MM.1S (cell line): ENCODE measurements at regions not wholly inside any gene's neighbourhood (a gene's known extent, or its start where the extent isn't known, plus 50 kb on each side); places are given as distances from the start of the nearest gene placed in this dataset.

Experiments
- DNase-seq: peaks from one replicate; pipeline ENCODE4 v3.0.0-alpha.2; 2015
- H2AFZ ChIP-seq: fragments of 300-600 bp; sonication (generic); 2 replicates; pipeline ENCODE4 v1.6.0; 2016; ENCODE audit warnings: antibody characterized with exemption, low read length
- H3F3A ChIP-seq: fragments of 300-600 bp; sonication (generic); 2 replicates; pipeline ENCODE4 v1.6.1; 2016; ENCODE audit warnings: mild to moderate bottlenecking, antibody characterized with exemption, low read length, moderate library complexity, mixed read lengths; ENCODE audit not compliant: insufficient read depth
- H3K27ac ChIP-seq: fragments of 300-600 bp; sonication (generic); 2 replicates; pipeline ENCODE4 v1.5.1; 2016; ENCODE audit warnings: mild to moderate bottlenecking, low read length
- H3K27me3 ChIP-seq: fragments of 300-600 bp; sonication (generic); replicated peaks from 2 replicates; pipeline ENCODE4 v1.6.0; 2016; ENCODE audit warnings: low read length; ENCODE audit not compliant: insufficient read depth
- H3K36me3 ChIP-seq: fragments of 300-600 bp; sonication (generic); replicated peaks from 2 replicates; pipeline ENCODE4 v1.6.1; 2016; ENCODE audit warnings: mild to moderate bottlenecking, low read length, mixed read lengths; ENCODE audit not compliant: insufficient read depth
- H3K4me1 ChIP-seq: fragments of 300-600 bp; sonication (generic); 2 replicates; pipeline ENCODE4 v1.6.1; 2016; ENCODE audit warnings: low read length, mixed read lengths
- H3K4me2 ChIP-seq: fragments of 300-600 bp; sonication (generic); 2 replicates; pipeline ENCODE4 v1.6.0; 2016; ENCODE audit warnings: low read depth, low read length
- H3K4me3 ChIP-seq: fragments of 300-600 bp; sonication (generic); 2 replicates; pipeline ENCODE4 v1.5.1; 2016; ENCODE audit warnings: low read length, mixed read lengths
- H3K79me2 ChIP-seq: fragments of 300-600 bp; sonication (generic); 2 replicates; pipeline ENCODE4 v1.6.1; 2016; ENCODE audit warnings: mixed run types, low read length, mixed read lengths
- H3K9ac ChIP-seq: fragments of 300-600 bp; sonication (generic); 2 replicates; pipeline ENCODE4 v1.6.1; 2016; ENCODE audit warnings: low read length, mixed read lengths
- H3K9me2 ChIP-seq: fragments of 300-600 bp; sonication (generic); replicated peaks from 2 replicates; pipeline ENCODE4 v1.6.1; 2016; ENCODE audit warnings: mild to moderate bottlenecking, low read length, mixed read lengths; ENCODE audit not compliant: insufficient read depth
- H3K9me3 ChIP-seq: fragments of 300-600 bp; sonication (generic); replicated peaks from 2 replicates; pipeline ENCODE4 v1.6.1; 2016; ENCODE audit warnings: mild to moderate bottlenecking, low read length, mixed read lengths; ENCODE audit not compliant: insufficient read depth
- H4K20me1 ChIP-seq: fragments of 300-600 bp; sonication (generic); 2 replicates; pipeline ENCODE4 v1.6.1; 2016; ENCODE audit warnings: mild to moderate bottlenecking, low read length, moderate library complexity, mixed read lengths; ENCODE audit not compliant: insufficient read depth
- CTCF ChIP-seq: fragments of 300-600 bp; sonication (generic); IDR thresholded peaks from 2 replicates; pipeline ENCODE4 v1.5.1; 2016; ENCODE audit warnings: antibody characterized with exemption, low read length, mixed read lengths
- EZH2 ChIP-seq: fragments of 300-600 bp; sonication (generic); optimal IDR thresholded peaks from 2 replicates; pipeline ENCODE3; 2017; ENCODE audit warnings: low read depth, mild to moderate bottlenecking, antibody characterized with exemption, low read length, mixed read lengths
- EZH2phosphoT487 ChIP-seq: fragments of 300-600 bp; sonication (generic); IDR thresholded peaks from 2 replicates; pipeline ENCODE4 v1.6.1; 2018; ENCODE audit warnings: antibody characterized with exemption, low read length

GRCh38 chrX:25640276-25640675 lies 497.9 kb upstream of the MAGEB18 start:
- Histone ChIP-seq H3K4me3 (no peak overlapping the region), H3K9ac (no peak overlapping the region), H3K4me1 (no peaks in the 10 kb centered on the region), H3F3A (no peaks in the 10 kb centered on the region), H3K4me2 (no peak overlapping the region), H4K20me1 (no peaks in the 10 kb centered on the region), H2AFZ (no peak overlapping the region), H3K79me2 (no peaks in the 10 kb centered on the region), H3K36me3 (no peaks in the 10 kb centered on the region), H3K9me3 (no peaks in the 10 kb centered on the region), H3K27me3 (no peaks in the 10 kb centered on the region), H3K9me2 (no peaks in the 10 kb centered on the region), H3K27ac (no peak overlapping the region)
- DNase-seq, result no peak
- no peak for TF ChIP-seq CTCF
- no peak for TF ChIP-seq EZH2phosphoT487
- TF ChIP-seq EZH2, result no peak

- Histone ChIP-seq H3K79me2 (no peaks in the 10 kb centered on the region), H3K27me3 (no peaks in the 10 kb centered on the region)
- TF ChIP-seq EZH2, result no peak
- TF ChIP-seq EZH2phosphoT487, result no peak
- no peak for TF ChIP-seq CTCF
Observed at GRCh38 chrX:25646156-25646555, 492.0 kb upstream of the MAGEB18 start.

GRCh38 chrX:25648790-25649189 lies 489.4 kb upstream of the MAGEB18 start:
- Histone ChIP-seq H3K79me2 (no peaks in the 10 kb centered on the region), H3K9ac (no peak overlapping the region), H3K4me3 (no peak overlapping the region), H3K9me3 (no peaks in the 10 kb centered on the region), H3K36me3 (no peaks in the 10 kb centered on the region), H3K4me2 (no peak overlapping the region), H3K27me3 (no peaks in the 10 kb centered on the region), H3F3A (no peaks in the 10 kb centered on the region), H3K27ac (no peak overlapping the region), H4K20me1 (no peaks in the 10 kb centered on the region), H3K4me1 (no peaks in the 10 kb centered on the region), H3K9me2 (no peaks in the 10 kb centered on the region), H2AFZ (no peak overlapping the region)
- no peak for TF ChIP-seq EZH2
- TF ChIP-seq EZH2phosphoT487, result no peak
- no peak for TF ChIP-seq CTCF
- no peak for DNase-seq

More at GRCh38 chrX:25646156-25646555, 492.0 kb upstream of the MAGEB18 start:
- H3K4me1 ChIP-seq, result no peaks in the 10 kb centered on the region
- no peak overlapping the region for H3K27ac ChIP-seq
- DNase-seq, result no peak
- no peaks in the 10 kb centered on the region for H3K9me2 ChIP-seq
- no peak overlapping the region for H3K9ac ChIP-seq
- no peak overlapping the region for H2AFZ ChIP-seq
- no peaks in the 10 kb centered on the region for H3F3A ChIP-seq
- H3K9me3 ChIP-seq, result no peaks in the 10 kb centered on the region
- H3K4me2 ChIP-seq, result no peak overlapping the region
- no peaks in the 10 kb centered on the region for H3K36me3 ChIP-seq
- H3K4me3 ChIP-seq, result no peak overlapping the region
- H4K20me1 ChIP-seq, result no peaks in the 10 kb centered on the region
